ENCODE measurements at regions not wholly inside any gene's neighbourhood (a gene's known extent, or its start where the extent isn't known, plus 50 kb on each side); places are given as distances from the start of the nearest gene placed in this dataset.

- H3K4me2 ChIP-seq (ENCODE audit: low read length): no peak overlapping the region
- no peaks in the 10 kb centered on the region for H4K20me1 ChIP-seq (ENCODE audit: insufficient read depth)
- H3K4me1 ChIP-seq (ENCODE audit: control insufficient read depth in 1 of 2, insufficient read depth in 2 of 2, low read length in 2 of 2): no peaks in the 10 kb centered on the region
- no peaks in the 10 kb centered on the region for H3K9me2 ChIP-seq (ENCODE audit: insufficient read depth)
- no peaks in the 10 kb centered on the region for H3K27me3 ChIP-seq (ENCODE audit: insufficient read depth, low read length)
- no peak for DNase-seq (ENCODE audit: low read depth, low spot score)
- ChIA-PET CTCF (no interaction called here), POLR2A (no interaction called here), RAD21 (ENCODE audit: low non-redundant PET in 1 of 2, low total read pairs in 2 of 2, uncharacterized antibody in 2 of 2, unreplicated experiment in 2 of 2) (no interaction called here)
- no peak for ATAC-seq
- no peak for TF ChIP-seq RAD21 (IDR thresholded peaks at IDR 0.05; ENCODE audit: low read depth)
- TF ChIP-seq SRF (IDR thresholded peaks at IDR 0.05; ENCODE audit: low read depth): no peak
- no peak for TF ChIP-seq EZH2 (IDR thresholded peaks at IDR 0.05)
- TF ChIP-seq POLR2A (IDR thresholded peaks at IDR 0.05; ENCODE audit: borderline replicate concordance, extremely low read depth, insufficient read depth, insufficient read length): no peak
- TF ChIP-seq ATF3 (IDR thresholded peaks at IDR 0.05): no peak
- TF ChIP-seq YY1 (IDR thresholded peaks at IDR 0.05; ENCODE audit: extremely low read depth, insufficient replicate concordance, low read depth, low read length): no peak
- TF ChIP-seq POLR2AphosphoS5 (IDR thresholded peaks at IDR 0.05; ENCODE audit: low read depth, low read length): no peak
- TF ChIP-seq SIN3A (IDR thresholded peaks at IDR 0.05; ENCODE audit: low read depth): no peak
- no peak for TF ChIP-seq TCF7L2 (IDR thresholded peaks at IDR 0.05; ENCODE audit: borderline replicate concordance, extremely low read depth, insufficient read depth, insufficient read length)
- no peak for TF ChIP-seq EGR1 (IDR thresholded peaks at IDR 0.05; ENCODE audit: low read depth)
- TF ChIP-seq CBX3 (IDR thresholded peaks at IDR 0.05; ENCODE audit: low read depth): no peak
- no peak for TF ChIP-seq ZBTB33 (IDR thresholded peaks at IDR 0.05; ENCODE audit: extremely low read depth, insufficient replicate concordance, low read length)
- TF ChIP-seq CEBPB (IDR thresholded peaks at IDR 0.05; ENCODE audit: low read depth): no peak
- no peak for TF ChIP-seq ZFX (IDR thresholded peaks at IDR 0.05)
- no peak for TF ChIP-seq EZH2phosphoT487 (IDR thresholded peaks at IDR 0.05; ENCODE audit: borderline replicate concordance)
- TF ChIP-seq REST (IDR thresholded peaks at IDR 0.05; ENCODE audit: low read depth): no peak
- TF ChIP-seq SP1 (IDR thresholded peaks at IDR 0.05; ENCODE audit: low read depth): no peak
- no peak overlapping the region for H2AFZ ChIP-seq (ENCODE audit: low read depth, low read length, poor library complexity, severe bottlenecking)
- no peak overlapping the region for H3K4me3 ChIP-seq (replicated peaks in 1 of 2; ENCODE audit: low read depth in 1 of 2, low read length in 2 of 2)
- H3K9ac ChIP-seq (ENCODE audit: low read length): no peak overlapping the region
- H3K36me3 ChIP-seq (ENCODE audit: control insufficient read depth in 1 of 2, insufficient read depth in 2 of 2, low read length in 2 of 2): no peaks in the 10 kb centered on the region
- no peaks in the 10 kb centered on the region for H3K79me2 ChIP-seq (ENCODE audit: insufficient read depth, low read length)
- no TSS peak for BruUV-seq (replicated peaks)
- H3K9me3 ChIP-seq (ENCODE audit: control insufficient read depth in 1 of 2, insufficient read depth in 1 of 2, low read depth in 1 of 2, low read length in 2 of 2): peaks cover 0 to 8% of the 10 kb centered on the region in 2 experiments; a peak in 2 of 4 replicates
- no peak overlapping the region for H3K27ac ChIP-seq (ENCODE audit: low read depth, low read length)
- intact Hi-C loops (cut with micrococcal nuclease): loop anchor here (10.0 kb wide), 1 partner anchor 915 kb away; no protein-coding TSS in a partner anchor
These were observed 449.6 kb downstream of the C6orf118 start for GRCh38 chr6:164859816-164860215.
